GM18873 (cell line): ENCODE measurements at regions not wholly inside any gene's neighbourhood (a gene's known extent, or its start where the extent isn't known, plus 50 kb on each side); places are given as distances from the start of the nearest gene placed in this dataset.

Source experiments
- ATAC-seq: cut with Tn5 transposase; IDR thresholded peaks from one replicate; pipeline ENCODE4 v1.9.1; 2021; ENCODE audit warnings: mild to moderate bottlenecking, moderate library complexity, moderate number of reproducible peaks; ENCODE audit not compliant: unreplicated experiment, low FRiP score

GRCh38 chr2:45278365-45279078 is 269.3 kb upstream of the SIX2 start:
- no peak for ATAC-seq

GRCh38 chr2:45276914-45277313 is 267.7 kb upstream of the SIX2 start:
- no peak for ATAC-seq

GRCh38 chr2:45275806-45276205 is 266.6 kb upstream of the SIX2 start:
- no peak for ATAC-seq

GRCh38 chr2:45275242-45275805 is 266.1 kb upstream of the SIX2 start:
- ATAC-seq = no peak

- ATAC-seq = no peak
These were observed 265.1 kb upstream of the SIX2 start for GRCh38 chr2:45274250-45274926.

- ATAC-seq = no peak
These were observed 264.4 kb upstream of the SIX2 start for GRCh38 chr2:45273412-45274249.

GRCh38 chr2:45272549-45273265 is 263.5 kb upstream of the SIX2 start:
- ATAC-seq = no peak

GRCh38 chr2:45269149-45269793 is 260.0 kb upstream of the SIX2 start:
- ATAC-seq = no peak

- no peak for ATAC-seq
These were observed 259.4 kb upstream of the SIX2 start for GRCh38 chr2:45268631-45269030.

- no peak for ATAC-seq
These were observed 258.0 kb upstream of the SIX2 start for GRCh38 chr2:45267062-45267792.

- ATAC-seq = no peak
These were observed 256.1 kb upstream of the SIX2 start for GRCh38 chr2:45265336-45265735.

GRCh38 chr2:45264227-45265225 is 255.3 kb upstream of the SIX2 start:
- ATAC-seq = no peak

- no peak for ATAC-seq
These were observed 253.9 kb upstream of the SIX2 start for GRCh38 chr2:45263147-45263546.

GRCh38 chr2:45261746-45262145 is 252.5 kb upstream of the SIX2 start:
- no peak for ATAC-seq

- ATAC-seq = no peak
These were observed 251.7 kb upstream of the SIX2 start for GRCh38 chr2:45260946-45261345.

GRCh38 chr2:45259547-45260160 is 250.4 kb upstream of the SIX2 start:
- ATAC-seq = no peak

GRCh38 chr2:45259138-45259537 is 249.9 kb upstream of the SIX2 start:
- ATAC-seq = no peak

GRCh38 chr2:45258311-45258710 is 249.1 kb upstream of the SIX2 start:
- no peak for ATAC-seq
